H9 (cell line): ENCODE measurements at regions not wholly inside any gene's neighbourhood (a gene's known extent, or its start where the extent isn't known, plus 50 kb on each side); places are given as distances from the start of the nearest gene placed in this dataset.

Experiments
- DNase-seq: peaks from one replicate; pipeline ENCODE4 v3.0.0-alpha.2; 2017
- H2AFZ ChIP-seq: one replicate; pipeline ENCODE4 v1.6.1; 2013; ENCODE audit warnings: mild to moderate bottlenecking, low read length, control low read depth, moderate library complexity
- H2AK5ac ChIP-seq: 2 replicates; pipeline ENCODE4 v1.6.1; 2013; ENCODE audit warnings: low read length, control low read depth, mixed read lengths; ENCODE audit not compliant: insufficient read length
- H2BK120ac ChIP-seq: one replicate; pipeline ENCODE4 v1.6.1; 2013; ENCODE audit warnings: low read depth, mild to moderate bottlenecking, low read length, control low read depth, inconsistent platforms; ENCODE audit not compliant: poor library complexity, severe bottlenecking
- H2BK12ac ChIP-seq: 2 replicates; pipeline ENCODE4 v1.6.1; 2013; ENCODE audit warnings: low read length, control low read depth, mixed read lengths, low read depth; ENCODE audit not compliant: insufficient read length
- H2BK15ac ChIP-seq: 2 replicates; pipeline ENCODE4 v1.6.1; 2013; ENCODE audit warnings: low read depth, low read length, control low read depth
- H2BK20ac ChIP-seq: one replicate; pipeline ENCODE4 v1.6.1; 2013; ENCODE audit warnings: low read depth, mild to moderate bottlenecking, low read length, control low read depth, inconsistent platforms; ENCODE audit not compliant: poor library complexity, severe bottlenecking
- H2BK5ac ChIP-seq: 2 replicates; pipeline ENCODE4 v1.6.1; 2013; ENCODE audit warnings: low read length, control low read depth, mixed read lengths; ENCODE audit not compliant: insufficient read length
- H3K14ac ChIP-seq: 2 replicates; pipeline ENCODE4 v1.6.1; 2013; ENCODE audit warnings: low read length, control low read depth; ENCODE audit not compliant: insufficient read depth
- H3K18ac ChIP-seq: 2 replicates; pipeline ENCODE4 v1.6.1; 2013; ENCODE audit warnings: low read depth, mild to moderate bottlenecking, mixed read lengths, low read length, control low read depth; ENCODE audit not compliant: insufficient read length
- H3K23ac ChIP-seq: 2 replicates; pipeline ENCODE4 v1.6.1; 2013; ENCODE audit warnings: low read length, control low read depth, mixed read lengths, low read depth; ENCODE audit not compliant: insufficient read length
- H3K23me2 ChIP-seq: 2 replicates; pipeline ENCODE4 v1.6.1; 2013; ENCODE audit warnings: low read depth, mild to moderate bottlenecking, mixed read lengths, low read length, control low read depth; ENCODE audit not compliant: insufficient read length, poor library complexity, severe bottlenecking
- H3K27ac ChIP-seq: 2 replicates; pipeline ENCODE4 v1.5.1; 2013; ENCODE audit warnings: low read length, control low read depth, mixed read lengths, low read depth; ENCODE audit not compliant: insufficient read length
- H3K27me3 ChIP-seq: 2 replicates; pipeline ENCODE4 v1.6.1; 2013; ENCODE audit warnings: low read length, control low read depth, inconsistent platforms; ENCODE audit not compliant: insufficient read depth
- H3K4ac ChIP-seq: 2 replicates; pipeline ENCODE4 v1.6.1; 2013; ENCODE audit warnings: low read depth, mild to moderate bottlenecking, control low read depth, inconsistent platforms, low read length, moderate library complexity
- H3K4me1 ChIP-seq: 2 replicates; pipeline ENCODE4 v1.6.1; 2013; ENCODE audit warnings: low read length, control low read depth, inconsistent platforms; ENCODE audit not compliant: insufficient read depth
- H3K4me2 ChIP-seq: 2 replicates; pipeline ENCODE4 v1.6.1; 2013; ENCODE audit warnings: low read length, control low read depth, mixed read lengths; ENCODE audit not compliant: insufficient read length, insufficient read depth
- H3K56ac ChIP-seq: 2 replicates; pipeline ENCODE4 v1.6.1; 2013; ENCODE audit warnings: low read depth, mild to moderate bottlenecking, mixed read lengths, low read length, control low read depth; ENCODE audit not compliant: insufficient read length
- H3K79me1 ChIP-seq: 2 replicates; pipeline ENCODE4 v1.6.1; 2013; ENCODE audit warnings: low read depth, mild to moderate bottlenecking, moderate library complexity, low read length, control low read depth, inconsistent platforms; ENCODE audit not compliant: insufficient read depth, poor library complexity, severe bottlenecking
- H3K79me2 ChIP-seq: 2 replicates; pipeline ENCODE4 v1.6.1; 2013; ENCODE audit warnings: low read length, control low read depth, inconsistent platforms; ENCODE audit not compliant: insufficient read depth
- H3K9ac ChIP-seq: 2 replicates; pipeline ENCODE4 v1.6.1; 2013; ENCODE audit warnings: low read length, control low read depth, mixed read lengths; ENCODE audit not compliant: insufficient read length; ENCODE audit errors: extremely low read depth
- H3K9me3 ChIP-seq: one replicate; pipeline ENCODE4 v1.6.1; 2013; ENCODE audit warnings: low read depth, low read length, inconsistent platforms; ENCODE audit not compliant: control insufficient read depth
- H3T11ph ChIP-seq: one replicate; pipeline ENCODE4 v1.6.1; 2013; ENCODE audit warnings: mild to moderate bottlenecking, low read length, control low read depth, inconsistent platforms
- H4K20me1 ChIP-seq: one replicate; pipeline ENCODE4 v1.6.1; 2013; ENCODE audit not compliant: control insufficient read depth, insufficient read length, insufficient read depth
- H4K5ac ChIP-seq: 2 replicates; pipeline ENCODE4 v1.6.1; 2013; ENCODE audit warnings: low read depth, mild to moderate bottlenecking, mixed read lengths, low read length, control low read depth; ENCODE audit not compliant: insufficient read length
- H4K8ac ChIP-seq: replicated peaks from 2 replicates; pipeline ENCODE4 v1.6.1; 2013; ENCODE audit warnings: low read length, control low read depth, mixed read lengths, low read depth; ENCODE audit not compliant: insufficient read length
- H4K91ac ChIP-seq: 2 replicates; pipeline ENCODE4 v1.6.1; 2013; ENCODE audit warnings: low read depth, mild to moderate bottlenecking, moderate library complexity, mixed read lengths, low read length, control low read depth; ENCODE audit not compliant: insufficient read length
- H3K27ac Mint-ChIP-seq, 3 experiments: 2 replicates in 2 of 3; 3 replicates in 1 of 3; pipeline ENCODE4 v1.8.0; 2020 to 2021; ENCODE audit warnings: mixed read lengths in 3 of 3, mild to moderate bottlenecking in 1 of 3, moderate library complexity in 1 of 3
- H3K27me3 Mint-ChIP-seq: 2 replicates; pipeline ENCODE4 v1.8.0; 2021; ENCODE audit warnings: low read depth, mild to moderate bottlenecking, moderate library complexity, mixed read lengths
- H3K36me3 Mint-ChIP-seq, 3 experiments: 2 replicates in 2 of 3; 3 replicates in 1 of 3; pipeline ENCODE4 v1.8.0; 2020 to 2021; ENCODE audit warnings: low read depth in 3 of 3, mixed read lengths in 3 of 3; ENCODE audit not compliant: insufficient read depth in 1 of 3
- H3K4me1 Mint-ChIP-seq, 2 experiments: 2 replicates each; pipeline ENCODE4 v1.8.0; 2020; ENCODE audit warnings: mixed read lengths in 2 of 2
- H3K4me3 Mint-ChIP-seq, 2 experiments: 2 replicates in 1 of 2; 3 replicates in 1 of 2; pipeline ENCODE4 v1.8.0; 2020 to 2021; ENCODE audit warnings: mild to moderate bottlenecking in 2 of 2, mixed read lengths in 2 of 2, moderate library complexity in 1 of 2
- H3K9me3 Mint-ChIP-seq, 2 experiments: 2 replicates in 1 of 2; 3 replicates in 1 of 2; pipeline ENCODE4 v1.8.0; 2020; ENCODE audit warnings: mild to moderate bottlenecking in 2 of 2, mixed read lengths in 2 of 2, moderate library complexity in 1 of 2
- WGBS: extraction: QIAGEN DNeasy Blood & Tissue Kit; methylation state at CpG from one replicate; pipeline ENCODE4 v1.1.7; 2013; ENCODE audit warnings: missing lambda C conversion rate, low lambda C conversion rate, mixed read lengths; ENCODE audit not compliant: insufficient read length; ENCODE audit errors: extremely low coverage; 5-methylcytosine and 5-hydroxymethylcytosine counted together
- TF ChIP-seq, protein P1 (sequence below): fragments of 200-600 bp; sonication (generic); conservative IDR thresholded peaks from 3 replicates; pipeline ENCODE4 v1.8.0; 2021; ENCODE audit warnings: antibody characterized with exemption, mild to moderate bottlenecking

GRCh38 chr11:109641549-109641948, 219.6 kb downstream of the C11orf87 start:
- H3K4me3 Mint-ChIP-seq = no peak overlapping the region

More at GRCh38 chr11:109641549-109641948, 219.6 kb downstream of the C11orf87 start:
- Histone ChIP-seq H2BK20ac (no peak overlapping the region), H3K9ac (no peak overlapping the region), H2BK5ac (no peak overlapping the region), H4K91ac (no peak overlapping the region), H2BK15ac (no peak overlapping the region), H3K79me2 (no peaks in the 10 kb centered on the region), H3K27me3 (no peaks in the 10 kb centered on the region), H3K4me2 (no peak overlapping the region), H3K23ac (no peak overlapping the region), H3K56ac (no peak overlapping the region), H2AK5ac (no peak overlapping the region), H3K4ac (no peak overlapping the region), H3K18ac (no peak overlapping the region), H2BK12ac (no peak overlapping the region), H3K27ac (no peak overlapping the region), H4K20me1 (no peaks in the 10 kb centered on the region), H4K5ac (no peak overlapping the region), H2AFZ (no peak overlapping the region), H3T11ph (no peak overlapping the region), H3K9me3 (no peaks in the 10 kb centered on the region), H2BK120ac (no peak overlapping the region), H3K4me1 (no peaks in the 10 kb centered on the region), H4K8ac (no peak overlapping the region), H3K79me1 (no peaks in the 10 kb centered on the region), H3K14ac (no peak overlapping the region), H3K23me2 (no peaks in the 10 kb centered on the region)
- Mint-ChIP-seq H3K36me3 (no peaks in the 10 kb centered on the region), H3K4me1 (no peaks in the 10 kb centered on the region), H3K27ac (no peak overlapping the region), H3K27me3 (no peaks in the 10 kb centered on the region; the same call in 1 of the 2 replicates), H3K9me3 (no peaks in the 10 kb centered on the region)
- WGBS = no CpG with 5 or more reads among the region's 9 CpGs
- TF ChIP-seq, protein P1, sequence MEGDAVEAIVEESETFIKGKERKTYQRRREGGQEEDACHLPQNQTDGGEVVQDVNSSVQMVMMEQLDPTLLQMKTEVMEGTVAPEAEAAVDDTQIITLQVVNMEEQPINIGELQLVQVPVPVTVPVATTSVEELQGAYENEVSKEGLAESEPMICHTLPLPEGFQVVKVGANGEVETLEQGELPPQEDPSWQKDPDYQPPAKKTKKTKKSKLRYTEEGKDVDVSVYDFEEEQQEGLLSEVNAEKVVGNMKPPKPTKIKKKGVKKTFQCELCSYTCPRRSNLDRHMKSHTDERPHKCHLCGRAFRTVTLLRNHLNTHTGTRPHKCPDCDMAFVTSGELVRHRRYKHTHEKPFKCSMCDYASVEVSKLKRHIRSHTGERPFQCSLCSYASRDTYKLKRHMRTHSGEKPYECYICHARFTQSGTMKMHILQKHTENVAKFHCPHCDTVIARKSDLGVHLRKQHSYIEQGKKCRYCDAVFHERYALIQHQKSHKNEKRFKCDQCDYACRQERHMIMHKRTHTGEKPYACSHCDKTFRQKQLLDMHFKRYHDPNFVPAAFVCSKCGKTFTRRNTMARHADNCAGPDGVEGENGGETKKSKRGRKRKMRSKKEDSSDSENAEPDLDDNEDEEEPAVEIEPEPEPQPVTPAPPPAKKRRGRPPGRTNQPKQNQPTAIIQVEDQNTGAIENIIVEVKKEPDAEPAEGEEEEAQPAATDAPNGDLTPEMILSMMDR = peak; percentile 47
- peak; percentile 49 for DNase-seq
